ENCODE measurements at regions not wholly inside any gene's neighbourhood (a gene's known extent, or its start where the extent isn't known, plus 50 kb on each side); places are given as distances from the start of the nearest gene placed in this dataset.

DNA sequence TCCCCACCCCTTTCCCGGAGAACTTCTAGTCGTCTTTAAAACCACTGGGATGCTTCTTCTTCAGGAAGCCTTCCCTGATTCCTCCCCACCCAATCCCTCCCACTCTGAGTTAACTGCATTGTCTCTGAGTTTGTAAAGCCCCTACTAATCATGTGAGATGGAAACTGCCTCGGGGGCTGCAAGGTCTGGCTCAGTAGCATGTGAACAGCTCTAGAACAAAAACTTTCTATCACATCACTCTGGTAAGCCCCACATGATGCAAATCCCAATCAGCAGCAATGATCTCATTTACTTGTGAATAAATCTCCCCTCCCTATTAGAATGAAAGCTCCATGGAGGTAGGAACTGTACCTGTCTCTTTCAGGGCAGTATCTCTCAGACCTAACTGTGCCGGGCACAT lies 141.0 kb upstream of the JUN start:
- intact Hi-C loops (cut with DNase I): no loop called here
- peaks cover 0 to 17% (median 15%) of the 10 kb centered on the region in 4 donors for H3K4me1 ChIP-seq
- no peaks in the 10 kb centered on the region for H3K9me3 ChIP-seq
- no peaks in the 10 kb centered on the region for H3K36me3 ChIP-seq
- H3K27ac ChIP-seq: no peak overlapping the region
- no peaks in the 10 kb centered on the region for H3K27me3 ChIP-seq
- no peak for DNase-seq
- 92 to 95% methylated on average over 4 of the region's 4 CpGs for WGBS, 2 donors
- H3K4me3 ChIP-seq: no peak overlapping the region
- no peak for TF ChIP-seq EP300 (IDR thresholded peaks at IDR 0.05)
- no peak for TF ChIP-seq POLR2AphosphoS5 (IDR thresholded peaks at IDR 0.05)
- TF ChIP-seq POLR2A (IDR thresholded peaks at IDR 0.05): no peak
- TF ChIP-seq CTCF (IDR thresholded peaks at IDR 0.05): no peak

DNA sequence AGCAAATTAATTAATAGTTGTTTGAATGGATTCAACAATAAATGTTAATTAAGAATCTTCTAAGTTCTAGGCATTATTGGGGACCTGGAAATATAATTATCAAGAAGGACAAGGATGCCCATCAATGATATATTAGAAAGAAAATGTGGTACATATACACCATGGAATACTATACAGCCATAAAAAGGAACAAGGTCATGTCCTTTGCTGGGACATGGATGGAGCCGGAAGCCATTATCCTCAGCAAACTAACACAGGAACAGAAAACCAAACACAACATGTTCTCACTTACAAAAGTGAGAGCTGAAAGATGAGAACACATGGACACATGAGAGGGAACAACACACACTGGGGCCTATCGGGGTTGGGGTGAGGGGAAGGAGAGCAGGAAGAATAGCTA lies 141.4 kb upstream of the JUN start:
- no peak for DNase-seq
- Histone ChIP-seq H3K4me1 (peaks cover 0 to 17% (median 15%) of the 10 kb centered on the region in 4 donors), H3K27ac (no peak overlapping the region), H3K4me3 (no peak overlapping the region), H3K9me3 (no peaks in the 10 kb centered on the region), H3K36me3 (no peaks in the 10 kb centered on the region), H3K27me3 (no peaks in the 10 kb centered on the region)
- intact Hi-C loops (cut with DNase I): no loop called here
- WGBS, 2 donors: 96 to 98% methylated on average over 2 of the region's 2 CpGs
- TF ChIP-seq POLR2AphosphoS5 (IDR thresholded peaks at IDR 0.05): no peak
- no peak for TF ChIP-seq POLR2A (IDR thresholded peaks at IDR 0.05)
- no peak for TF ChIP-seq CTCF (IDR thresholded peaks at IDR 0.05)
- TF ChIP-seq EP300 (IDR thresholded peaks at IDR 0.05): no peak

DNA sequence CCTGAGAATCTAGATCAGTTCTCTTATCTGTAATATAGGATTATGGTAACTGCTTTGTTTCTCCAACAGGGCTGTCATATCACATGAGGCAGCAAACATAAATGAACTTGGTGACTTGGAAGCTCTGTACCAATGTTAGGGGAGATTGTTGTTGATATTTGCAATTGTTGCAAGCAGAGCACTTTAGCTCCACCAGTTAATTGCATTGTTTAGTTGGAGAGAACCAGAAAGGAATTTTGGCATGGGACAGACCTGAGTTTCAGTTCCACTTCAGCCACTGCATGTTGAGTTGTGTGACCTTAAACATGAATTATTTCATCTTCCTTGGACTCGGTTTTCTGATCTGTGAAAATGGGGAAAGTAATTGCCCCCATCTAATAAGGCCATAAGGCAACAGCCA lies 142.3 kb upstream of the JUN start:
- no peaks in the 10 kb centered on the region for H3K27me3 ChIP-seq
- no peak overlapping the region for H3K4me3 ChIP-seq
- intact Hi-C loops (cut with DNase I): no loop called here
- H3K36me3 ChIP-seq: no peaks in the 10 kb centered on the region
- TF ChIP-seq EP300 (IDR thresholded peaks at IDR 0.05): no peak
- no peak for TF ChIP-seq POLR2A (IDR thresholded peaks at IDR 0.05)
- no peak for TF ChIP-seq POLR2AphosphoS5 (IDR thresholded peaks at IDR 0.05)
- TF ChIP-seq CTCF (IDR thresholded peaks at IDR 0.05): no peak
- DNase-seq: no peak
- peaks cover 0 to 17% (median 15%) of the 10 kb centered on the region in 4 donors for H3K4me1 ChIP-seq
- no peaks in the 10 kb centered on the region for H3K9me3 ChIP-seq
- H3K27ac ChIP-seq: no peak overlapping the region
- whole genome bisulfite sequencing, 2 donors: 75 to 79% methylated on average over 1 of the region's 1 CpG

DNA sequence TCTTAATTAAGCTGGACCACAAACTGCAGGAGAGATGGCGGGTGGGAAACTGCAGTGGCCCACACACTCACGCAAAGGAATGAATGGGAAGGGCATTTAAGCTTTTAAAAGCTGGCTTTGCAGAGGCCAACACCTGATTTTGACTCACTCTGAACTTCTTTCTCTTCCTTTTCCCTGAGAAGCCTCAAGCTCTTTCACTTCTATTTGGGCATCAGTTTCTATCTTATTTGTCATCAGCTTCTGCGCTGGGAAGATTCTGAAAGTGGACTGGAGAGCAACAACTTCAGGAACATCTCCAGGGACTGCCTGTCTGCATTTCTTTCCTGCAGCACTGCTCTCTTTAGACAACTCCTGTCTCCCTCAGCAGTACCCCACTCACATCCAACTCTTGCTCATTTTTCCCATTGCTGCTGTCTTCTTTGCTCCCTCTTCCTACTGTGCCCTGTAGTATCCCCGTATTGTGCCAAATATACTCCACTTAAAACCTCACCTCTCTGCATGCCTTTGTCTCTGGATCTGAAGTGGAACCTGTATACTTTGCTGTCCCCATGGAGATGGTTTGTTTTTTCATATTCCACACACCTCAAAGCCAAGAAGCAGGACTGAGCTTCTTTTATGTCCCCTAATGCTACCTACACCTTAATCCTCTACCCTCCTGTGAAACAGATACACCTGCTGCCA lies 143.3 kb upstream of the JUN start:
- WGBS, 2 donors: 69 to 82% methylated on average over 4 of the region's 4 CpGs
- TF ChIP-seq EP300 (IDR thresholded peaks at IDR 0.05) (no peak), POLR2A (IDR thresholded peaks at IDR 0.05) (no peak), POLR2AphosphoS5 (IDR thresholded peaks at IDR 0.05) (no peak), CTCF (IDR thresholded peaks at IDR 0.05) (no peak)
- Histone ChIP-seq H3K36me3 (no peaks in the 10 kb centered on the region), H3K4me1 (peaks cover 0 to 12% (median 10%) of the 10 kb centered on the region in 4 donors), H3K27me3 (no peaks in the 10 kb centered on the region), H3K27ac (no peak overlapping the region), H3K4me3 (no peak overlapping the region), H3K9me3 (no peaks in the 10 kb centered on the region)
- intact Hi-C loops (cut with DNase I): no loop called here
- DNase-seq: peak; percentile 26

- Histone ChIP-seq H3K4me1 (peaks cover 0 to 7% (median 4%) of the 10 kb centered on the region in 4 donors), H3K27ac (no peak overlapping the region), H3K27me3 (no peaks in the 10 kb centered on the region), H3K4me3 (no peak overlapping the region), H3K9me3 (no peaks in the 10 kb centered on the region), H3K36me3 (no peaks in the 10 kb centered on the region)
- no peak for TF ChIP-seq POLR2AphosphoS5 (IDR thresholded peaks at IDR 0.05)
- no peak for TF ChIP-seq POLR2A (IDR thresholded peaks at IDR 0.05)
- TF ChIP-seq EP300 (IDR thresholded peaks at IDR 0.05): no peak
- no peak for TF ChIP-seq CTCF (IDR thresholded peaks at IDR 0.05)
- 72 to 92% methylated on average over 3 of the region's 3 CpGs for WGBS, 2 donors
- no peak for DNase-seq
- intact Hi-C loops (cut with DNase I): no loop called here
Measured at GRCh38 chr1:58927722-58928085, 143.9 kb upstream of the JUN start.

Measured in sigmoid colon (tissue), 6 donors.